GM12864 (cell line): ENCODE measurements at regions not wholly inside any gene's neighbourhood (a gene's known extent, or its start where the extent isn't known, plus 50 kb on each side); places are given as distances from the start of the nearest gene placed in this dataset.

Experiments used
- DNase-seq: peaks from one replicate; pipeline ENCODE4 v3.0.0-alpha.2; 2011; ENCODE audit warnings: low read depth
- H3K4me3 ChIP-seq: 2 replicates; pipeline ENCODE4 v1.5.1; 2011; ENCODE audit warnings: mild to moderate bottlenecking, low read depth, low read length, control low read depth
- CTCF ChIP-seq: IDR thresholded peaks from 2 replicates; pipeline ENCODE4 v1.5.1; 2011; ENCODE audit warnings: low read depth, mild to moderate bottlenecking, moderate library complexity, low read length, control low read depth, inconsistent platforms; ENCODE audit errors: missing control alignments

- H3K4me3 ChIP-seq: no peak overlapping the region
- peak; percentile 4 for TF ChIP-seq CTCF
- no peak for DNase-seq
These were observed 124.7 kb downstream of the HFE start for GRCh38 chr6:26211963-26212362.

GRCh38 chr6:26213334-26214075 is 126.3 kb downstream of the HFE start:
- no peak overlapping the region for H3K4me3 ChIP-seq
- TF ChIP-seq CTCF: no peak

GRCh38 chr6:26214803-26215584 is 127.8 kb downstream of the HFE start:
- peak overlapping the region; percentile 42 for H3K4me3 ChIP-seq
- TF ChIP-seq CTCF: no peak

More at GRCh38 chr6:26213334-26214075, 126.3 kb downstream of the HFE start:
- no peak for DNase-seq

GRCh38 chr6:26215585-26216358 is 128.5 kb downstream of the HFE start:
- no peak for TF ChIP-seq CTCF
- no peak for DNase-seq
- H3K4me3 ChIP-seq: peak overlapping the region; percentile 42

More at GRCh38 chr6:26214803-26215584, 127.8 kb downstream of the HFE start:
- DNase-seq: no peak

- no peak for TF ChIP-seq CTCF
- DNase-seq: peak; percentile 99
- peak overlapping the region; percentile 50 for H3K4me3 ChIP-seq
These were observed 129.2 kb downstream of the HFE start for GRCh38 chr6:26216359-26216885.

- peak; percentile 24 for TF ChIP-seq CTCF
- H3K4me3 ChIP-seq: peak overlapping the region; percentile 50
- DNase-seq: no peak
These were observed 129.9 kb downstream of the HFE start for GRCh38 chr6:26216886-26217713.
